GM18519 (cell line): ENCODE measurements at regions not wholly inside any gene's neighbourhood (a gene's known extent, or its start where the extent isn't known, plus 50 kb on each side); places are given as distances from the start of the nearest gene placed in this dataset.
"Not testable (repeated sequence)": the region's sequence is repeated elsewhere in the genome, so short reads cannot be mapped to it uniquely, and the experiment has no call there.

ENCODE experiments used
- ATAC-seq: cut with Tn5 transposase; IDR thresholded peaks from one replicate; pipeline ENCODE4 v1.9.1; 2021; ENCODE audit warnings: mild to moderate bottlenecking, moderate library complexity; ENCODE audit not compliant: unreplicated experiment, low FRiP score

DNA sequence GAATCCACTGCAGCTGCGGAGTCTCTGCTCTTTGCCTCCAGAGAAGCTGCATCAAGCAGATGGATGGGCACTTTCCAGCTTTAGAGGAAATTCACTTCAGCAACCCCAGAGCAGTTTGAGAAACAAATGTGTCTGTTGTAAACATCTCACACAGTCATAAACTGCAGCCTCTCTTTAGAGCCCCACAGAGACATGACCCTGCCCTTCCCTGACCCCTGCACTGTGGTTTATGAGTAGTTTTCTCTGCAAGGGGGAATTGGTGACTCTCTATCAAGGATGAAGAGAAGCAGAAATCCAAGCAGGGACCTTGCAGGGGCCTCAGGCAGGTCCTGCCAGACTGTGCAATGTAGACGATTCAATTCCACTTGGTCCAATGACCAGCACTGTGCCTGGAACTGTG is 160.2 kb downstream of the SH2D4B start:
- ATAC-seq: no peak

DNA sequence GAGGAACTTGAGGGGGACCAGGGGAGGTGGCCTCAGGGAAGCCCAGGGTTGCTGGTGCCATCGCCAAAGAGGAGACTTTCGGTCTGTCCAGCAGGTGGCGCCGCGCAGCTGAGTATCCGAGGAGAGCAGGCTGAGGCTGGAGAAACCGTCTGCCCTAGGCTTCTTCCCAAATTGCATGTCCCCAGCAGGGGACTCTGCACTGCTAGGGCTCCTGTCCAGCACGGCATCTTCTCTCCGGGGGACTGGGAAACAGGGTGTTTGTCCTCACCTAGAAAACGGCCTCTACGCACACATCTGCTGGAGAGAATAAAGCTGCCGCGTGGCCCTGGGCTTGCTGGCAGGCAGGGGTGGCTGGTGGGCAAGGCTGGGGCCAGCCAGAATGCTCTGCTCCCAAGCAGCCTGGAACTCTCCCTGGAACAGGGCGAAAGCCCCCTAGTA is 161.9 kb downstream of the SH2D4B start:
- peak; percentile 74 for ATAC-seq

DNA sequence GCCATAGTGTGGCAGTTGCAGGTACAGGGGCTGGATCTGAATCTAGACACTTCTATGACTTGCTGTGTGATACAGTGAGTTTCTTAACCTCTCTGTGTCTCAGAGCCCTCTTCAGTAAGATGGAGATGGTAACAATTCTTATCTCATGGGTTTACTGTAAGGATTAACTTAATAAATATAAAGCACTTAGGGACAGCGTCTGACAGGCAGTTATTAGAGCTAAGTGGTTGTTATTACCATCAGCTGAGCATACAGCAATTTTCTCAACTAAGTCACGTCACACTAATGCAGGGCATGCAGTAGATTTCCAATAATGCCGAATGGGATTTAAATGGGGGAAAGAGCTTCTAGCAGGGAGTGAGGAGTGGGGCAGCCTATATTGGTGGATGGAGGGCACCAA is 162.6 kb downstream of the SH2D4B start:
- ATAC-seq: no peak

DNA sequence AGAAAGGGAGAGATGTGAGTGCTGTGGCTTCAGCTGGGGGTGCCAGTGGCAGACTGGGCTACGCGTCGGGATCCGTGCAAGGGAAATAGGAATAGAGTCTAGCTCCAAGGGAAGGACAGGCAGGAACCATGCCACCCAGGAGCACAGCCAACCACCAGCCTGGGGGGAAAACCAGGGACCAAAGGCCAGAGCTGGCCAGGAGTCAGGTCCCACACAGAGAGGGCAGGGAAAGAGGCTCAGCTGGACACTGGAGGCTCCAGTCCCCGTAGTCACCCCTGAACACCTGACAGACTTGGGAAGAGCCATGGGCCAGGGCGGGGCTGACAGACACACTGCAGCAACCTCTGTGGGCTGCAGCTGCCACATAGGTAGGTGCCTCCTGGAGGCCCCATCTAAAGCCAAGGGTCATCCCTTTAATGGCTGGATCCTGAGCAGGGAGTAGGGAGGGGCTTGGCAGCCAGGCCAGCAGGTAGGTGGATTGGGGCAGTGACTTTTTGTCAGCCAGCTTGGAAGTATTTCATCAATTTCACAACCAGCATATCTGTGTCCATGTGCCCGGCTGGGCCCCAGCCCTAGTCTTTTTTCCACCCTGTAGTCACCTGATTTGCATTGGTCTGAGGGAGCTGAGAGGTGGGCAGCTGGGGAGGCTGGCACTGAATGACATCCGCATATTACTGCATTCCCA is 163.2 kb downstream of the SH2D4B start:
- no peak for ATAC-seq

DNA sequence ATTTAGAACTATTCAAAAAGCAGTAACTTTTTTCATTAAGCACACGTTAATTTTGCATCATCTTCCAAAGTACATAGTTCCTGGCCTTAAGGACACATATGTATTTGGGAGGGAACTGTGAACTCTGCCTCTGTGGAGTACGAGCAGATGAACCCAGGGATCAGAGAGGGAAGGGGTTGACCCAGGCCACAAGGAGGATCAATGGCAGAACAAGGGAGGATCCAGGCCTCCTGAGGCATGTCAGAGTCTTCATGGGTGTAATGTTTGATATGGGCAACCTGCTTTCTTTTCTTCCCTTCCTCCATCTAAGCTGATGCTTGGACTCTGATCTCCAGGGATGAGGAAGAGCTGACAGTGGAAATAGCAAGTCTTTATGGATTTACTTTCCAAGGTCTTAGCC is 164.0 kb downstream of the SH2D4B start:
- no peak for ATAC-seq

DNA sequence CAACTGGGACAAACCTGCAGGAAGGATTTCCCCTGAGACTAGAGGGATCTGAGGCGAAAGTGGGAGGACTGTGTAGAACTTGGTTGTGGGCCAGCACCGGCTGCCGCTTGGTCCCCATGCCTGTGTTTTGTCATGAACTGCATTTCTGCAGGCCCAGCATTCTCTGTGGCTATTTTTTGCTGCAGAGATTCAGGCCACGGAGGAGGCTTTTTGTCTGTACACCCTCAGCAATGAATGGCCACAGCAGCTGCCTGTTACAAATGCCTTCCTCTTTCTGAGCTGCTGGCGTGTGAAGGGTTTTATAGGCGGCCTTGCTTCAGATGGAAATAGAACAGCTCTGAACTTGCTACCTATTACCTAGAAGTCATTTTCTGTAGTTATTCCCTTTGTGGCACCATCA is 164.4 kb downstream of the SH2D4B start:
- no peak for ATAC-seq

DNA sequence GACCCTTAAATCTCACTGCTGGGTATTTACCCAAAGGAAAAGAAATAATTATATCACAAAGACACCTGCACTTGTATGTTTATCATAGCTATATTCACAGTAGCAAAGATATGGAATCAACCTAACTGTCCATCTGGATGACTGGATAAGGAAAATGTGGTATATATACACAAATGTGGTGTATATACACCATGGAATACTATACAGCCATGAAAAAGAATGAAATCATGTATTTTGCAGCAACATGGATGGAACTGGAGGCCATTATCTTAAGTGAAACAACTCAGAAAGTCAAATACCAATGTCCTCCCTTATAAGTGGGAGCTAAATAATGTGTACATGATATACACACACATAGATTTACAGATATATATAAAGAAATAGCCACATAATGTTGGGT is 168.2 kb downstream of the SH2D4B start:
- ATAC-seq: no peak

DNA sequence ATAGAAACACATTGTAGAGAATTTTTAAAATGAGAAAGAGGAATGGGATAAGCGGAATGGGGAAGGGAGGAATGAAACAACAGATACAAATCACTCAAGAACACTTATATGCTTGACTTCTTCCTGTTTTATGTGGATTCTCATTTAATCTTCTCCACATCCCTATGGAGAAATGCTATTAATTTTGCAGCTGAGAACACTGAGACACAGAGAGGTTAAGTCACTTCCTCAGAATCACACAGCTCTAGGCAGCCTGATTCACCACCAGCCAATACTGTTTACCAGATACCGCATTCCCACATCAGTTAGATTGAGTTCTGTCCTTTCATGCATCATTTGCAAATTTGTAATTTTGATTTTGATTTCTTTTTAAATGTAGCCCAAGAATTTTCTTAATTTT is 170.5 kb downstream of the SH2D4B start:
- no peak for ATAC-seq

DNA sequence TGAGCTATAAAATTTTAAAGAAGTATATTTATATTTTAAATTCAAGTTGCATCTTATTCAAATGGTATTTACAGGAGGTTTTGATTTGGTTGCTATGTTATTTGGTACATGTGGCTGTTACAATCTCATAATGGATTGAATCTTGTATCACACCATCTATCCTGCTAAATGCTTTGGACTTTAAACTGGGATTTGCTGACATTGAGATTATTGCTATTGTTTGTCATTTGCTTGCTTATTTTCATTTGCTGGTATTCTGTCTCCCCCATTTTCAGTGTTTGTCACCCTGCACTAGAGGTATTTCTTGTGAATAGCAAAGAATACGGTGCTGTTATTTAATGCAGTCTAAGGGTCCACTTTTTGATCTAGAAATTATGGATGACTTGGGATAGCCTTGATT is 171.1 kb downstream of the SH2D4B start:
- ATAC-seq: no peak

DNA sequence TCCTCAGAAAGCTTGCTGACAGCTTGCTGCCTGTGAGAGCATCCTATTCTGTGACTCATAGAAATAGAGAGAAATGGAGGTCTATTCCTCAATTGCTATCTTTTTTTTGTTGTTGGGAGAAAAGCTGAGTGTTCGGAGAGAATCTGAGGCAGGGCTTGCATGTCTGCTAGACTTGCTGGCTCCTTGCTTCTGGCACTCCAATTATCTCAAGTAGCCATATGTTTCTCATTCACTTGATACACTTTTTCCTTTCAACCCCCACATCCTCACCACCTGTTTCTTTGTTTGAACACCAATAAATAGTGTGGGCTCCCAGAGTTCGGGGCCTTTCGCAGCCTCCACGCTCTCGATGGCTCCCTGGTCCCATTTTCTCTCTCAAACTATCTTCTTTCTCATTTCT is 172.2 kb downstream of the SH2D4B start:
- no peak for ATAC-seq

DNA sequence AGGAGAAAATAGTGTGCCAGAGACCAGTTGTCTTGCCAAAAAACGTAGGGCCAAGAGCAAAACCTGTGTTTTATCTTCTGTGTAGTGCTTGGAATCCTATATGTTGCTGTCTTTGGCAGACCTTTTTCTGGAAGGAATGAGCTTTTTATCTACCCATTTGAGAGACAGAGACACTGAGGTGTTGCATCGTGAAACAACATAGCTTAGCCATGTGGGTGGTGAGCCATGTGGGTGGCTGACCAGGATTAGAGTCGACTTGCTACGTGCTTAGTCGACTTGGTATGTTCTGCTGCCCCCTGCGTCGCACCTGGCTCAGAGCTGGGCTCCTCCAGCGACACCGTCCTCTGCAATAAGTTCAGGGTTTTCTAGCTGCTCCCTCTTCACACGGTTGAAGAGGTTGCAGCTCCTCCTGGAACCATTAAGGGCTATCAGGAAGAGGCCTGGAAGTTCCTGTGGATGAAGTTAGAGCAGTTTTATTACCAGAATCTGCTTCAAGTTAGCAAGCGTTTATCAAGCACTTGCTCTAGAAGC is 175.8 kb downstream of the SH2D4B start:
- ATAC-seq: no peak

DNA sequence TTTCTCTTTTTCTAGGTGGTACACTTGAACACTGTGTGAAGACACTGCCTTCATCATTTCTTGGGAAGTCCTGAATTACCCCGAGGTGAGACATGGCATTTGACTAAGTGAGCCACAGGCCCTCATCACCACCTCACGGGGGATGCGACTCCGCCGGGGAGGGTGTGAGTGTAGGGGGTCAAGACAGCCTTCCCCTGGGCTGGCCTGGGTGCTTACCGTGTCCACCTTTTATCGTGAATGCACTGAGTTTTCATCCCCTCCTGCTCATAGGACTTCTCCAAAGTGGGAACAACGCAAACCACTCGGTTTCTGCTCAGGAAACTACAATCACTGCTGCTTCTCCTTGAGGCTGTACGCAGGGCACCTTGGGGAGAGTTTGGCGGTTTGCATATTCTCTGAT is 176.9 kb downstream of the SH2D4B start:
- no peak for ATAC-seq

DNA sequence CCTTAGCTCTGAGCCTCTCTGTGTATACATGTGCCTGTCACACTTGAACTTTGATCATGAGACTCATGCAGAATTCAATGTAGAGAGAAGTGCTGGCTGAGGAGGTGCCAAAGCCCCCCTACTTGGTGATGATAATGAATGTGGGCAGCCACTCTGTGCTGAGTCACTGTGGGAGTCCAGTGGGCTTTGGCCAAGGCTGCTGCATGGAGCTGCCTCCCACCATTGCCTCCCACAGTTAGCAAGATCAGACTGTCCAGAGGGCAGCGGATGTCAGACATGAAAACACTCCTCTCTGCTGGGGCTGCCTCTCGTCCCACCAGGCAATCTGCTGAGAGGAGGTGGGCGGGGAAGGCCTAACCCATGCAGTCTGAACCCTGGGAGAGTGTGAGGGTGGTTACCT is 180.3 kb downstream of the SH2D4B start:
- ATAC-seq: no peak

DNA sequence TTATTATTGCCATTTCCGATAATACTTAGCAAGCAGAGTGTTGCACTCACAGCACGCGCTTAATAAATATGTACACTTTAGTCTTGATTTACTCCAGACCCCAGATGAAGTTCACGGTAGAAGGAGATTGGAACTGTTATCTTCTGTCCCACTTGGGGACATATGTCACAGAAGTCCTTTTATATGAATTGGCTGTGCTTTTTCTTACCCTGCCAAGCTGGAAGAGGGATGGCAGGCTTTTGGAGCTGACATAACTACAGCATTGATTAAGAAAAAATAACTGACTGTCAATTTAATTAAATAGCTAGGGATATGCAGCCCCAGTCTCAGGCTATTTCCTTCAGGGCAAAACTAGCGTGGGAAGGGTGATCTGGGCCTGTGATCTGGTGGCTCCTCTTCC is 182.2 kb downstream of the SH2D4B start:
- no peak for ATAC-seq

DNA sequence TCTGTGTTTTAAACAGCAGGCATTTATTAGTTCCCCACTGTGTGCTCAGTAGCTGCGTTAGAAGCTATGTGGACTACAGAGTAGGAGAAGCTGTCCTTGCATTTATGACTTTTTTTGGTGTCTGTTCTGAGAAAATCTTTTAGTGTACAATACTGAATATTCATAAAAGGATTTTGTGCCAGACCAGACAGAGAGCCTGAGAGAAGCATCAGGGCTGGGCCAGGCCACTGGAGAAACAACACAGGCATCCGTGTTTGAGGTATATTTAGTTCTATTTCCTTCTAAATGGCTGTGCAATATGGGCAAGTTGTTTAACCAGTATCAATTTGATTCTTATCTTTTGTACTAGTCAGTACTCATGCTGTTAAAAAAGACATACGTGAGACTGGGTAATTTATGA is 182.8 kb downstream of the SH2D4B start:
- no peak for ATAC-seq

DNA sequence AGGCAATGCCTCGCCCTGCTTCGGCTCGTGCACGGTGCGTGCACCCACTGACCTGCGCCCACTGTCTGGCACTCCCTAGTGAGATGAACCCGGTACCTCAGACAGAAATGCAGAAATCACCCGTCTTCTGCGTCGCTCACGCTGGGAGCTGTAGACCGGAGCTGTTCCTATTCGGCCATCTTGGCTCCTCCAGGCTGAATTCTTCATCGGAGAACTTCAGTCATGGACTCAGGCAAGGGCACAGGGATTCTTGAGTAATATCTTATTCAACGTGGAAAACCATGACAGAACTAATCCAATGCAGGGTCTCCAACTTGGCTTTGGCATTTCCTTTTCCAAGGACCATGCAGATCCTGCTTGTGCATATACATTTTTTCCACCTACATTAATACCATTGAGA is 190.7 kb downstream of the SH2D4B start:
- ATAC-seq: not testable (repeated sequence)

DNA sequence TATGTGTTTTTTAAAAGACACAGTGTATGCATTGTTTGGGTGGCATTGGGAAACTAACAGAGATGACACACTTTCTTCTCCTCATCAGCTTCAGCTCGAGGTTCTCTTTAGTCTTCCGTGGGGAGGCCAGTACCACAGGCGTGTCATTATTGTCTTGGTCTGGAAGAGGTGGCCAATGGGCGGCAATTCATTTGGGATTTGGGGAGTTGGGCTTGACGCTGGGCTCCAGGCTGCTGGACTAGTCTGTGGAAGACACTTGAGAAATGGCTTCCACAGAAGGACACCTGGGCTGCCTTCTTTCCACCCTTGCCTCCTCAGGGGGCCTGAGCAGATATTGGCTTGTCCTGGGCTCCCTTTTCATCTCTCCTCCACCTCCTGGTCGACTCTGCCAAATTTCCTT is 192.2 kb downstream of the SH2D4B start:
- ATAC-seq: no peak

DNA sequence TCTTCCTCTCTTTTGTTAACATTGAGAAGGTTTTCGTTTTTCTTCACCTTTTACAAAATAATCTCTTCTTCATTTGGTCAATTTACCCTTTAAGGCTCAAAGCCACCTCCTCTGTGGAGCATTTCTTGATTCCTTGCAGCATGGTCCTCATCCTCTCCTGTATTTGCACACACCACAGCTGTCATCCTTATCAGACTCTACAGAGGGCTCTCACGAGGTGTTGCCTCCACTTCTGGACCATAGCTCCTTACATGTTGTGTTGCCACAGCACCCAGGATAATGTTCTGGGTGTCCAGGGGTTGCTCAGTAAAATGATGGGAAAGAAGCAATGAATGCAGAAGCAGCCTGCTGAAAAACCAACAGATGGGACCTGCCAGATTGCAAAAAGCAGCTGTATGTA is 192.8 kb downstream of the SH2D4B start:
- ATAC-seq: no peak

DNA sequence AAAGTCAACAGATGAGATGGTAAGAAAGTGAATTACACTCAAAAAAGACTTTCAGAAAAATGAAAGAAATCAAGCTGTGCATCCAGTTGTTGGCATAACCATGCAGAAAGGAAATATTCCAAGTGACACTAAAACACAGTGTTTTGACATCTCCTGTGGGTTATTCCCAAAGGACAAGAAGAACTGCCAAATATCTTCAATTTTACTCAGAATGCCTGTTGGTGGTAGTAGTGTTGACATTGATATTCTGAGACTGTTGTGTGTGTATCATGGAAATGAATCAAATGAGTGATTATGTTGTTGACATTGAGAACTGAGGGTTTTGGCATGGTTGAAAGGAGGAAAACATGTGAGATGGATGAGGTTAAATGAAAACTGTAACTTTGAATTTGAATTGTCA is 196.9 kb downstream of the SH2D4B start:
- ATAC-seq: no peak

DNA sequence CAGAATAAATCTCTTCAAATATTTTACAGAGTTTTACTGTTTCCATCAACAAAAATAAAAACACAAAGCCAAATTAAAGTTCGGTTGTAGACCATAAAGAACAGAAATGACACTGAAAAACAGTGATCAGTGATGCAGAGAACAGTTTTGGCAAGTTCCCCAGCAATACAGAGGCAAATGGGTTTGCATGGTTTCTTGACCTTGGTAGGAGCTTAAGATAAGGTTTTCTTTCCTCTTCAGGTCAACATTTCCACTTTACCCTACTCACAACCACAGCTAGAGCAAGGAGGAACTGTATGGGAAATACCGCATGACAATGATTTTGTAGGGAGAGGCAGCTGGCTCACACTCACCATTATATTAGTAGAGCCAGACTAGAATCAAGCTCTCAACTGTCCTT is 199.5 kb downstream of the SH2D4B start:
- peak; percentile 49 for ATAC-seq

DNA sequence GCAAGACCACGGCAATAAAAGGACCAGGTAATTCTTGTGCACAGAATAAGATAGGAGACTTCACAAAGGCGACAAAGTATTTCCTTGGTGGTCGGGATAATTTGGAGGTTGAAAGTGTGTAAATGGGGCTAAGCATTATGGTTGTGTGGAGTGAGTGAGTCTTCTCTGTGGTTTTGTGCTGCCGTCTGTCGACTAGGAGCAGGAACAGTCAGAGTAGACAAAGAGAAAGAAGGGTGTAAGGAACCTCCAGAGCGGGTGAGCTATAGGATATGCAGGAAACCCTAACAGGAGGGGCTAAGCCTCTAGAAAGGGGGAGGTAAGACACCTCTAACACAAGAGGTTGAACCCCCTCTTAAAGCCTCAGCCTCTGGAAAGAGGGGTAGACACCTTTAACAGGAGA is 201.6 kb downstream of the SH2D4B start:
- no peak for ATAC-seq

DNA sequence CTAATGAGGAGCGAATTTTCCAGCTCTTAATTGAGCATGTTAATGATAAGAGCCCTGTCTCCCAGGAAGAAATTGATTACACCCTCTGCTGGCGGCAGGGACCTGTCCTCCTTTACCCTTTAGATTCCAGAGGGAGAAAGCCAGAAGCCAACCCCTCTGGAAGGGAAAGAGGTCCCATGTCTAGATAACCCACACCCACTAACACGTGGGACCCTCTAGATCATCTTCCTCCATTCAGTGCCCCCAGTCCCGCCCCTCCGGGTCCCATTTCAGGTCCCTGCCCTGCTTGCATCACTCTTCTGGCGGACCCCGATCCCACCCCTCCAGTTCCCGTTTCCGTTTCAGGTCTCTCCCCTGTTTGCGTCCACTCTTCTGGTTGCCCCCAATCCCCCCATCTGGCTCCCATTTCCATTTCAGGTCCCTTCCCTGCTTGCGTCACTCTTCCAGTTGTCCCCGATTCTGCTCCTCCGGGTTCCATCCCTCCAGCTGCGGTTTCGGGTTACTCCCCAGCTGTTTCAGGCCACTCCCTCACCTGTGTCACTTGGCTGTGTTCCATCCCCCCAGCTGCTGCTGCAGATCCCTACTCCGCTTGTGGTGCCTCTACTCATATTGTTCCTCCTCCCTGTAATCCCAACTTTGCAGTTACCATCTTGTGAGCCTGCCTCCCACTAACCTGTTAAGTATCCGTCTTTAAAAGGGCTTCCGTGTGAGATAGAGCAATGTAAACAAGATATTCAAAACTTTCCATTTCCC is 202.4 kb downstream of the SH2D4B start:
- ATAC-seq: no peak
